GM18511 (cell line): ENCODE measurements at regions not wholly inside any gene's neighbourhood (a gene's known extent, or its start where the extent isn't known, plus 50 kb on each side); places are given as distances from the start of the nearest gene placed in this dataset.
A peak's percentile ranks its signal among the peaks of the same experiment; 100 is the strongest.
"Not testable (repeated sequence)": the region's sequence is repeated elsewhere in the genome, so short reads cannot be mapped to it uniquely, and the experiment has no call there.

Experiments
- ATAC-seq: cut with Tn5 transposase; IDR thresholded peaks from one replicate; pipeline ENCODE4 v1.9.1; 2021; ENCODE audit warnings: mild to moderate bottlenecking, moderate library complexity; ENCODE audit not compliant: unreplicated experiment

DNA sequence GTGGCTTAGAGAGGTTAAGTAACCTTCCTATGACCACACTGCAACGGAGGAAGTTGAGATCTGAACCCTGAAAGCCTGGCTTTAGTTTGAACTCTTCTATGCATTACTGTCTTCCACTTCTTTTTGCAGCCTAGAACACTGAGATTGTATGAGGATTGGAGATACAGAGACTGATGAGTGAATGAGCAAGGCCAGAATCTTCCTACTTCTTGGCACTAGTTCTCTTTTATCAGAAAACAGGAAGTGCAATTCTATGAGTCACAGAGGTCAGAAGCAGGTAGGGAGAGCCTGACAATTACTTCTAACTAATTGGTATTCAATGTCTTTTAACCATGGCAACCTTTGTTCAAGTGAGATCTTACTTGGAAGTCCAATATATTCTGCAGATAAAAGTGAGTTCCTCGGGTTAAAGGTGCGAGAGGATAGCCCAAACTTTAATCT is 219.0 kb downstream of the SHQ1 start:
- ATAC-seq, result peak; percentile 82

DNA sequence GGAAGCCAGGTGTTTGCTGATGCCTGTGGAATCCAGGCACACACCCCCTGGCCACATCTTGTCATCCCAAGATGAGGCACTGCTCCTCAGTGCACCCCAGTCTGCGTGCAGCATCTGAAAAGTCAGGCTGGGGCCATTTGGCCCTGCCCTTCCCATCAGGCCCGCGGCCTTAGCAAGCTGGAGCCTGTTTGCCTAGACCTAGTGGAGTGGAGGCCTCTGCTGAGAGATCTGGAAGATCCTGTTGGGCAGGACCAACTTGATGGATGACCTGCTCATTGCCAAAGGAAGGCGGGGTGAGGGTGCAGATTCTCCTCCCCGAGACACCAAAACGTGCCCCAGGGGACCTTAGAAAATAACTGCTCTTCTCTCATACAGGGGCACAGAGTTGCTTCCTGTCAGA is 220.2 kb downstream of the SHQ1 start:
- ATAC-seq, result no peak

DNA sequence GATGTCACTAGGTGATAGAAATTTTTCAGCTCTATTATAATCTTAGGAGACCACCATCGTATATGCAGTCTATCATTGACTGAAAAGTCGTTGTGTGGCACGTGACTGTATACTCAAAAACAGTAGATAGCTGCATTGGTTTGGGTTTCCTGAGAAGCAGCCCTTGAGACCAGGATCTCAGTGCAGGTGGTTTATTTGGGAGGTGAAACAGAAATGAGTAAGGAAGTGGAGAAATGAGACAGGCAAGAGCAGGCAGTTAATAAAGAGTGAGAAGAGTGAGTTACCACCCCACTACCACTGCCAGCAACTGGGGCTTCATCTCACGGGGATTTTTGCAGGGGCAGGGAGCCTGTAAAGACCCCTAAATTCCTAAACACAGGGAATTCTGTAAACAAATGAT is 221.0 kb downstream of the SHQ1 start:
- no peak for ATAC-seq

DNA sequence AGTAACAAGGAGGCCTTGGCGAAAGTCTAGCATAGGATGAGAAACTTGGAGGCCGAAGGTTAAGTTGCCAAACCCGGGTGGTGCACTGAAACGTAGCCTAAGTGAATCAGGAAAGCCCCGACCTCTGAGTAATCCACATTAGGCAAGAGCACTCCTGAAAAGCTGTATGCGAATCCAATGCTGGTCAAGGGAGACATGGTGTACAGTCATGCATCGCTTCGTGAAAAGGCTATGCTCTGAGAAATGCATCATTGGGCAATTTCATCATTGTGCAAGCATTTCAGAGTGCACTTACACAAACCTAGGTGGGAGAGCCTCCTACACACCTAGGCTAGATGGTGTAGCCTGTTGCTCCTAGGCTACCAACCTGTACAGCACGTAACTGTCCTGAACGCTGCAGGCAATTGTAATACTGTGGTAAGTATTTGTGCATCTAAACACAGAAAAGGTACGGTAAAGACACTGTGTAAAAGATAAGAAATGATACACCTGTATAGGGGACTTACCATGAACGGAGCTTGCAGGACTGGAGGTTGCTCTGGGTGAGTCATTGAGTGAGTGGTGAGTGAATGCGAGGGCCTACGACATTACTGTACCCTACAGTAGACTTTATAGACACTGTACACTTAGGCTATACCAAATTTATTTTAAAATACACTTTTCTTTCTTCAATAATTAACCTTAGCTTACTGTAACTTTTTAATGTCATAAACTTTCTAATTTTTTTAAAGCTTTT is 222.5 kb downstream of the SHQ1 start:
- no peak for ATAC-seq

DNA sequence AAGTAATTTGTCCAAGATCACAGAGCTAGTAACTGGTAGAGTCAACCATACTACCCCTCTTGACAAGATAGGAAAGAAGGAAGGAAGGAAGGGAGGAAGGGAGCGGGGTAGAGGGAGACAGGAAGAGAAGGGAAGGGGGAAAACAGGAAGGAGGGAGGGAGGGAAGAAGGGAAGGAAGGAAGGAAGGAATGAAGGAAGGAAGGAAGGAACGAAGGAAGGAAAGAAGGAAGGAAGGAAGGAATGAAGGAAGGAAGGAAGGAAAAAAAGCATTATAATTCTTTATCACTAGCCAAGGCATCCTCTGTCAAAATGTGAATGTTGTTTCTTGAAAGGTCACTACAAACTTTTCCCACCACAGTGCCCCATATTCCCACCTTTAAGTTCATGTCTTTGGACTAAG is 223.6 kb downstream of the SHQ1 start:
- ATAC-seq, result no peak

DNA sequence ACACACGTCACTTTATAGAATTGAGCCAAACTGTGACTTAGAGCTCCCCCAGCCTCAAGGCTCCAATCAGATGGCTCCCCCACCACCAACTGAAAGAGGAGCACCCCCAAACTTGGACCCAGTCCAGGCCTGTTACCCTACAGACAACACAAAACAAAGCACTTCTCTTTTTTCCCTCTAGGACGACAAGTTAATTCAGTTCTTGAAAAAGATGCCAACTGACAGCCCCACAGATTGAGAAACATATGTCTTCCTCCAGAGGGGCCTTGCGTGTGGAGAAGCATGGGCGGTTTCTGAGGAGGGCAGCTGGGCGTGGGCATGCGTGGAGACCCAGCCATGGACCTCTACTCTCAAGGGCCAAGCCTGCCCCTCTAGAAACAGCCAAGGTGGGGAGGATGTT is 229.5 kb downstream of the SHQ1 start:
- no peak for ATAC-seq

DNA sequence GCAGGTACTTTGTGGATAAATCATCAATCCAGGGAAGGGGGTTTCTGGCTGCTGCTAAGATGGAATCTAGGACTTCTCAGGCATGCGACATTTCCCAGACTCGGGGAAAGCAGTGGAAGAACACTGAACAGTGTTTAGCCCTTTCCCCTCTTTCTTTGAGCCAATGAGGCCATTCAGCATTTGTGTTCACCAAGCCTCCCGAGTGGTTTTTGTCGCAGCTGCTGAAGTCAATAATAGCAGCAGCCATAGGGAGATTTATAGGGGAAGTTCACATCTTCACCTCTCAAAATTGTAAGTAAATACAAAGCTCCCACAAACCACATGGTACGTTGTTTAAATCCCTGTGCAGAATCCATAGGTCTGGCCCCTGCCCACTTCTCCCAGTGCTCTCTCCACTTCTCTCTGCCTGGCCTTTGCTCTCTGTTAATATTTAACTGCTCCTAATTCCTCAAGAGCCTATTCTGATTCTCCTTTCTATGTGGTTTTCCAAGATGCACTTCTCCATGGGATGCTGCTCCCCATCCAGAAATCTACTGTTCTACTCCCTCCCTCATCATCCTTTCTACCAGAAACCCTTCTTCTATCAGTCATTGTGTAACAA is 230.7 kb downstream of the SHQ1 start:
- no peak for ATAC-seq

DNA sequence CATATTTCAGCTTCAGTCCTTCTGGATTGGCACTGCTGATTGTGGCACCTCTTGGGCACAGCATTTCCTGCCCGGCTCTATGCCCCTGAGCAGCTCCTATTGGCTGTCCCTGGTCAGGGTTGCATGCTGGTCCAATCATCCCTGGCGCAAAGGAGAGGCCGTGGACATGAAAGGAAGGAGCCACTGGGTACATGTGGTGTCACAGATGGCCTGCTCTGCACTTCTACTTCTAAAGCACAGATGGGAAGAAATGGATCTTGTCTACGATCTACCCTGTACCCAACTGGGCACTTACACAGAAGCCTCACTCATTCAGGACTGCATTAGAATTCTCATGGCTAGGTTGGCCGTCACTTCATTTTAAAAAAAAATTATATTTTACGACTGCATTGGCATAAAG is 232.5 kb downstream of the SHQ1 start:
- no peak for ATAC-seq

DNA sequence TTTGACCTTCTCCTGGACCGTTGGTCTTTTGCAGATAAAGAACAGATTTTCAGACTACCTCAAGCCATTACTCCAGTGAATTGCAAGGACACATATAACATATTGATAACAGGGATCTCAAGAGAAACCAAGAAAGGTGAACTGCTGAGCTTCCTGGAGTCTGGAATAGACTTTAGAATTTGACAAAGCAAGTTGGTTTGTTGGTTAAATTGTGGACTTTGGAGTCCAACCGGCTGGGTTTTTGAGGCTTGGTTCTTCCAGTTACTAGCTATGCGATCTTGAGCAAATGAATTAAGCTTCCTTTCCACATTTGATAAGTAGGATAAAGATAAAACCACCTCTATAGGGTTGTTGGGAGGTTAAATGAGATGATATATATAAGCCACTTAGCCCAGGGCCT is 233.1 kb downstream of the SHQ1 start:
- ATAC-seq, result no peak

DNA sequence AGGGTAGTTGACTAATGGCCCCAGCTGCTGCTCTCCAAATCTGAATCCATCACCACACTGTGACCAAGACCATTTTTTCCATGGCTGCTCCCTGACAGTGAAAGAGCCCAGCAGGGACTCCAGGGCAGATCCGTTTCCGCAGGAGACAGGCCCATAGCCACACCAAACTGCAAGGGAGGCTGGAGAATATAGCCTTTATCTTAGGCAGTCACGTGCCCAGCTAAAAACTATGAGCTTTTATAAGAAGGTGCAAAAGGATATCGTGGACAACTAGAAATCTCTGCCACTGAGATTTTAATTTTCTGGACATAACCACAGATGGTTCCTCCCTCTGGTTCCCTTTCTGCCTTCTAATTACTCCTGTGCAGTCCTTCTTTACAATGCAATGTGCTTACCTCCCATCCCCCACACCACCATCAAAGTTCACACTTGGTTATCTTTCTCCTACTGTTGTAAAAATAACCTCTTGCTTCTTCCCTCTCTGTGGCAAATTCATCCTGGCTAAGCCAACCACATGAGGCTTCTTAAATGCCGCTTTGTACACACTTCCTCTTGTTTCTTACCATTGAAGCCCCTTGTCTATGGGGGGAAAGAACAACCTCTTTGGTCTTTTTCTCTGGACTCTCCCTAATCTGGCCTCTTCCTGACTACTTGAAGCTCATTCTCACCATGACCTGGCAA is 233.7 kb downstream of the SHQ1 start:
- no peak for ATAC-seq

DNA sequence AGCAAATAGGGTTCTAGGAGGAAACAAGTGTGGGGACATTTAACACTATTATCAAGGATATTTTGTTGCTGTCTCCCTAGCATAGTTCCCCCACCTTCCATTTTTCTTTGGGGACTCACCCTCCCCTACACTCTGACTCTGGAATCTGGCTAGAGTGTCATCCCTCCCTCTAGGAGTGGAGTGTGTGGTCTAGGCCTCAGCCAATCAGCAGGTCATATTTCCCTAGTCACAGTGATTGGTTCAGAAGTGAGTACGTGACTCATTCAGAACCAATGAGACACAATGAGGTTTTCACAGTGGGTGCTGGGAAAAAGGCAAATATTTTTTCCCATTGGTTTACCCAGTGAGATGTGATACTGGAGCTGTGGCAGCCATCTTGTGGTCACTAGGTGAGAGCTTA is 234.4 kb downstream of the SHQ1 start:
- ATAC-seq, result no peak

DNA sequence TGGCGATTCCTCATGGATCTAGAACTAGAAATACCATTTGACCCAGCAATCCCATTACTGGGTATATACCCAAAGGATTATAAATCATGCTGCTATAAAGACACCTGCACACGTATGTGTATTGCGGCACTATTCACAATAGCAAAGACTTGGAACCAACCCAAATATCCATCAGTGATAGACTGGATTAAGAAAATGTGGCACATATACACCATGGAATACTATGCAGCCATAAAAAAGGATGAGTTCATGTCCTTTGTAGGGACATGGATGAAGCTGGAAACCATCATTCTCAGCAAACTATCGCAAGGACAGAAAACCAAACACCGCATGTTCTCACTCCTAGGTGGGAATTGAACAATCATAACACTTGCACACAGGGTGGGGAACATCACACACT is 239.1 kb downstream of the SHQ1 start:
- not testable (repeated sequence) for ATAC-seq

DNA sequence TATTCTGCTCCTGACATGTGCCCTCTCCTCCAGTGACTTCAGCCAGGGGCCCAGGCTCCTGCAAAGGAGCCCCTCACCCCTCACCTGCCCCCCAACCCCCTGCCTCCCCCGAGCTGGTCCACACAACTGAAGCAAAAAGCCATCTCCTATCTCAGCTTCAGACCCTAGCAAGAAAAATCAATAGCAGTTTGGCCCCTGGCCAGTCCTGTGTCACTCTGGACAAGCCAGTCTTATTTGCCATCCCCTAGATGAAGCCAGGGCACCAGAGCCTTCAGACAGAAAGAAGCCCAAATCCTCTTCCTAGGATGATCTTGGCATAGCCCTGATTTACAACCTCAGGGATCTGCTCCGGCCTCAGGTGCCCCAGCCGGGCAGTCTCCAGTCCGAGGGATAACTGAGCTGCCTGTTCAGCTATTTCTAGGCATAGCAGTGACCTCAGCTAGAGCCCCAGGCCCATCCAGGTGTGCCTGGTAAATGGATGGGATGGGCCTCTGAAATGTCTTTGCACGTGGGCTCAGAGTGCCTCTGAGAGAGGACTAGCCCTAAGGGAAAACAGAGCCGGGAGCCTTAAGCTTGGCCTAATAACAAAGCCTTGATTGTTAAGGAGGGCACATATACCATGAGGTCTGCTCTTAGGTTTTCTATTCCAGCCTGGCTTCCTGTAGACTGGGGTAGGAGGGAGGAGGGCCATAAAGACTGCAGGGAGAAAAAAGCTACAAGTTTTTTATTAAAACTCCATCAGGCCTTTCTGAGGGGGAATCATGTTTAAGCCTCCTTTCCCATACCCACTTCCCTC is 242.0 kb downstream of the SHQ1 start:
- ATAC-seq, result no peak

DNA sequence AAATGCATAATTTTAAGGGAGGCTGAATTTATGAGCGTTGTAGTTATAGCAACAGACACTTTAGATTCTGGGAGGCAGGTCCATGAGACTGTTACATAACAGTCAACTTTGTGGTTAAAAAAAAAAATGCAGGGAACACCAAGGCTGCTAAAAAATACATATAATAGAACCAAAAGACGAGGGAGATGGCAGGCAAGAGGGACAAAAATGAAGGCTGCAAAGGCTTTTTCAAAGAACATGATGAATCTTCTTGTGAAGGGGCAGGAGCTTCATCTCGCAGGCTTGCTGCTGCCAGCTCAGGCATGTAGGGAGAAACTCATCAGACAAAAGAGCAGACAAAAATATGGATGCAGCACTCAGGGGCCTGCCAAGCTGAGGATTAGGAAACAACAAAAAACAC is 243.9 kb downstream of the SHQ1 start:
- ATAC-seq, result no peak

DNA sequence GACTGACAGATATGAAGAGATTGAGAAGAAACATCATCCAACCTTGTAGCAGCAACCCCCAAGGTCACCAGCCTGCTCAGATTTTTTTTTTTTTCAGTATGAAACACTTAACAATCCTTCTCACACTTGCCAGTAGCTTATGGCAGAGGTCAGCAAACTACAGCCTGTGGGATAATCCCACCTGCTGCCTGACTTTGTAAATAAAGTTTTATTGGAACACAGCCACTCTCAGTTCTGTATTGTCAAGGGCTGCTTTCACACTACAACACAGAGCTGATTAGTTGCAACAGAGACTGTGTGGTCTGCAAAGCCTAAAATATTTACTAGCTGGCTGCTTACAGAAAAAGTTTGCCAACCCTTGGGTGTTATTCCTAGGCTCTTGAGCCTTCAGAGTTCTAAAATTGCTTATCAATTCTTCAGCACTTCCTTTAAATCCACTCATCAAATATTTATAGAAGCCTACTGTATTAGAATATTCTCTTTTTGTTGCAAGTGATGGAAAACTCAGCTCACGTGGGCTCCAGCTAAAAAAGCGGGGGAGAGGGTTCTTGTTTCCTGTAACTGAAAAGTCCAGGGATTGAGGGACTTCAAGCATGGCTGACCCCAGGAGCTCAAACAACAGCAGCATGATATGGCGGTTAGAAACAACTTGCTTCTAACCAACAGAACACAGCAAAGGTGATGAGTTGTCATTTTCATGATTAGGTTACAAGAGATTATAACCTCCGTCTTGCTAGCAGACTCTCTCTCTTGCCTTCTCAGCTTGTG is 246.1 kb downstream of the SHQ1 start:
- no peak for ATAC-seq

DNA sequence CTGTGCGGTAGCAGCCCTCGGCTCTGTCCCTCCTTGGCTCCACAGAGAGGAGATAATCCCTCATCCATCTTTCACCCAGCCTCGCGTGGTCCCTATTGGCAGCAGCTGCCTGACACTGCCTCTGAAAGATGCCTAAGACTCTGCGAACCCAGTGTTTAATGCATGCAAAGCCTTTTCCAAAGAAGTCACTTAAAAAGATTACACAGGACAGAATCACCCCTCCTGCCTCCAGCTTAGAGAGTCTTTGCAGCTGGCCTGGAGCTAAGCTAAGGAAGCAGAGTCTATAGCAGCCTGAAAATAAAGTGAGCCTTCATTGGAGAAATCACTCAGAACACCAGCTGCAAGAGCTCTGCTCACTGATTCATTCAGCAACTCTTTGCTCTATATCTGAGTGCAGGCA is 247.2 kb downstream of the SHQ1 start:
- ATAC-seq, result no peak

DNA sequence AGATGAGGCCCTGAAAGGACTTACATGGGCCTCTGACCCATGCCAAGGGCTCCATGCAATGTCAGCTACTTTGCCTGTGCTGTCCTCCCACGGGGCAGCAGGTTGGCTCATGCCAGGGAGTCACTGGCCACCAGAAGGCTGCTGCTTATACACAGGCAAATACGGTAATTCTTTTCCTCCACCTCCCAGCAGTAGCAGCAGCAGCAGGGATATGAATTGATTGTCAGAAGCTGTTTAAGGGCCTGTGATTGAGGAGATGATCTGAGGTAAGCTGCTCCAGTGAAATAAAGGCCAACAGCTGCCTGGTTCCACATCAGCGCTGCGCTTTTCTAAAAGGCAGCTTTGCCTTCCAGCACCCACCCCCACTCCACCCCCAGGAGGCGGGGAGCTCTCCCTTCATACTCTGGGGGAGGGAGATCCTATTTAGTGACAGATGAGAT is 250.5 kb downstream of the SHQ1 start:
- ATAC-seq, result no peak

DNA sequence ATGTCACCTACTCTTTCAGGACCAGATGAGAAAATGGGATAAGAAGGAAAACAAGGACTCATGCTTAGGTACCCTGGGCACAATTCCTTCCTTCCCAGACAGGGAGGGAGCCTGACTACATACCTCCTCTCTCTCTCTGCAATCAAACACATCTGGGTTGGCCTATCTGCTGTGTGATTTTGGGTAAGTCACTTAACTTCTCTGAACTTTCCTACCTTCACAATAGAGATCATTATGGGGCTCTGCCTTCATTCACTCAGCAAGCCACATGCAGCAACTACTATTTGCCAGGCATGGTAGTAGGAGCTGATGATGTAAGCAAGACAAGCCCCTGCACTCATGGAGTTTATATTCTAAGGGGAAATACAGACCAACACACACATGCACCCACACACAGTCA is 251.2 kb downstream of the SHQ1 start:
- no peak for ATAC-seq

DNA sequence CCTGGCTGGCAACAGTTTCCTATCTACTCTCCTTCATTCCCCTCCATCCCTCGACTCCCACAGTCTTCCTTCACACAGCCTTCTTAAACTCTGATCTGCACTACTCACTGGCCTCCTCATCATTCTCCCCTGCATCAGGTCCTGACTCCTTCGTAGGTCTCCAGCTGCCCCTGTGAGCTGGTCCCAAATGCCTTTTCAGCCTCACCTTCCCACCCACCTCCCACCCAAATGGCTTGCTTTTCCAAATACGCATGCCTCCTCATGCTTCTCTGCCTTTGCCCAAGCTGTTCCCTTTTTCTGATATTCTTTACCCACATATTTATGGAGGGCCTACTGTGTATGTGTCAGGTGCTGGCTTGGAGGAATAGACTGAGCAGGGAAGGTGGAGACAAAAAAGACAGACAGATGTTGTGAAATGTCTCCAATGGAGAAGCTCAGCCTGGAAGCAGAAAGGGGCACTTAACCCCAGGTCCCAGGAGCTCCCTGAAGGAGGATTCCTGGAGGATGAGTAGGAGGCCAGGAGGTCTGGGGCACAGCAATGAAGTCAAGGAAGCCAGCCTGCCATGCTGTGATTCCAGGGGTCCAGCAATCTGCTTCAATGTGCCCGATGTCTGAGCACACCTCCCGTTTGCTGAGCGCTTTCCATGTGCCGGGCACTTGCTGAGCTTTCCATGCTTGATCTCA is 252.2 kb downstream of the SHQ1 start:
- ATAC-seq, result no peak

DNA sequence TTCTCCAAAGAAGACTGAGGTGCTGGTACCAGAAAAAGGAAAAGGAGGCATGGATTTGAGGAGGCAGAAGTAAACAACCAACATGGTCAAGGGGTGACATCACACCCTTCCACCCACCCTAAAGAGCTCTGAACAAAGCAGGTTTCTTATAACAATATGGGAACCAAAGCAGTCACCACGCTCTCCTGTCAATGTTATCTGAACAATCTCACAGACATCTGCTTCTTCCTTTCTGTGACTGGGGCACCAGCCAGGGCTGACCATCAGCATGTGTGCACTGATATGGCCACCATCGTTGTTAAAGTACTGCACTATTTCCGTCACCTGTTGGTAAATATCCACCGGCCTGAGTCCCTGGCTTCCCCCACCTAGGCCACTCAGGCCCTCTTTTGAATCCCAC is 252.9 kb downstream of the SHQ1 start:
- no peak for ATAC-seq
